ENCODE measurements at regions not wholly inside any gene's neighbourhood (a gene's known extent, or its start where the extent isn't known, plus 50 kb on each side); places are given as distances from the start of the nearest gene placed in this dataset.

- TF ChIP-seq CTCF (IDR thresholded peaks at IDR 0.05) (no peak), POLR2A (IDR thresholded peaks at IDR 0.05) (no peak), EP300 (IDR thresholded peaks at IDR 0.05) (no peak)
Observed at GRCh38 chrX:10854594-10854993, 234.2 kb upstream of the MID1 start.
